ENCODE measurements at regions not wholly inside any gene's neighbourhood (a gene's known extent, or its start where the extent isn't known, plus 50 kb on each side); places are given as distances from the start of the nearest gene placed in this dataset.

- Histone ChIP-seq H3K4me1 (ENCODE audit: control insufficient read depth, insufficient read depth, low read length) (no peaks in the 10 kb centered on the region), H3K27me3 (ENCODE audit: control insufficient read depth, insufficient read depth, low read length) (no peaks in the 10 kb centered on the region), H3K36me3 (ENCODE audit: control insufficient read depth, insufficient read depth, low read length) (no peaks in the 10 kb centered on the region), H3K27ac (ENCODE audit: low read length) (no peak overlapping the region), H3K4me3 (ENCODE audit: low read depth in 2 of 2, low read length in 2 of 2) (no peak overlapping the region), H3K9me3 (ENCODE audit: control insufficient read depth, insufficient read depth, low read depth, low read length) (no peaks in the 10 kb centered on the region)
- TF ChIP-seq CTCF (IDR thresholded peaks at IDR 0.05) (no peak), POLR2AphosphoS5 (IDR thresholded peaks at IDR 0.05; ENCODE audit: low read depth, low read length) (no peak), TCF7L2 (IDR thresholded peaks at IDR 0.05; ENCODE audit: low read depth, low read length) (no peak), SIN3A (IDR thresholded peaks at IDR 0.05; ENCODE audit: borderline replicate concordance, insufficient read depth, low read depth, low read length) (no peak), REST (IDR thresholded peaks at IDR 0.05; ENCODE audit: insufficient read depth in 1 of 2, low read depth in 2 of 2, low read length in 1 of 2) (no peak)
- CTCF ChIA-PET = no interaction called here
- POLR2A ChIA-PET = no interaction called here
- DNase-seq (ENCODE audit: low read depth, low spot score) (no peak), ATAC-seq (no peak)
- BruUV-seq (replicated peaks) = no TSS peak
- intact Hi-C loops (cut with micrococcal nuclease; ENCODE audit: unreplicated experiment) = no loop called here
- in situ Hi-C loops (cut with HindIII; ENCODE audit: low pct_unique_long_range_greater_than_20kb, low sequenced_read_pairs) = no loop called here
These were observed 325.6 kb downstream of the SEC23A start for GRCh38 chr14:38777401-38777800.

- POLR2A ChIA-PET = no interaction called here
- intact Hi-C loops (cut with micrococcal nuclease; ENCODE audit: unreplicated experiment) = no loop called here
- H3K4me3 ChIP-seq (ENCODE audit: low read depth in 2 of 2, low read length in 2 of 2) = no peak overlapping the region
- CTCF ChIA-PET = no interaction called here
- no peaks in the 10 kb centered on the region for H3K27me3 ChIP-seq (ENCODE audit: control insufficient read depth, insufficient read depth, low read length)
- H3K27ac ChIP-seq (ENCODE audit: low read length) = no peak overlapping the region
- no peaks in the 10 kb centered on the region for H3K9me3 ChIP-seq (ENCODE audit: control insufficient read depth, insufficient read depth, low read depth, low read length)
- DNase-seq (ENCODE audit: low read depth, low spot score) (no peak), ATAC-seq (no peak)
- H3K36me3 ChIP-seq (ENCODE audit: control insufficient read depth, insufficient read depth, low read length) = no peaks in the 10 kb centered on the region
- no peak for TF ChIP-seq TCF7L2 (IDR thresholded peaks at IDR 0.05; ENCODE audit: low read depth, low read length)
- TF ChIP-seq SIN3A (IDR thresholded peaks at IDR 0.05; ENCODE audit: borderline replicate concordance, insufficient read depth, low read depth, low read length) = no peak
- TF ChIP-seq POLR2AphosphoS5 (IDR thresholded peaks at IDR 0.05; ENCODE audit: low read depth, low read length) = no peak
- TF ChIP-seq CTCF (IDR thresholded peaks at IDR 0.05) = no peak
- TF ChIP-seq REST (IDR thresholded peaks at IDR 0.05; ENCODE audit: insufficient read depth in 1 of 2, low read depth in 2 of 2, low read length in 1 of 2) = no peak
- BruUV-seq (replicated peaks) = no TSS peak
- in situ Hi-C loops (cut with HindIII; ENCODE audit: low pct_unique_long_range_greater_than_20kb, low sequenced_read_pairs) = no loop called here
- no peaks in the 10 kb centered on the region for H3K4me1 ChIP-seq (ENCODE audit: control insufficient read depth, insufficient read depth, low read length)
These were observed 327.0 kb downstream of the SEC23A start for GRCh38 chr14:38775986-38776385.

All from Panc1 (cell line).